GM12878 (cell line): ENCODE measurements at regions not wholly inside any gene's neighbourhood (a gene's known extent, or its start where the extent isn't known, plus 50 kb on each side); places are given as distances from the start of the nearest gene placed in this dataset.

ENCODE experiments used
- ATAC-seq: fragments of 200-7000 bp; cut with Tn5 transposase; 3 replicates; pipeline ENCODE4 v1.9.1; 2020; ENCODE audit warnings: mild to moderate bottlenecking, moderate library complexity
- BruUV-seq: library from RNA; stranded (reverse); fragments of 400-500 nt; replicated peaks from 2 replicates; lab custom pipeline; 2021; lab: Mats Ljungman, UMichigan
- CTCF ChIA-PET: fragments of 300-600 bp; sonication (Branson Sonifier 250); formaldehyde crosslinking; extraction: SDS; loops from one replicate; lab custom pipeline; 2021; ENCODE audit warnings: inconsistent platforms; lab: Yijun Ruan, JAX
- POLR2A ChIA-PET: fragments of 350-600 bp; formaldehyde crosslinking; extraction: SDS; loops from one replicate; lab custom pipeline; 2021; ENCODE audit warnings: inconsistent platforms; lab: Charles Lee
- RAD21 ChIA-PET: fragments of 300-600 bp; sonication (Branson Sonifier 250); formaldehyde crosslinking; loops from one replicate; lab custom pipeline; 2023; ENCODE audit warnings: antibody characterized with exemption; ENCODE audit not compliant: unreplicated experiment; lab: Charles Lee
- SMC1A ChIA-PET: fragments of 300-600 bp; sonication (Branson Sonifier 250); formaldehyde crosslinking; loops from one replicate; lab custom pipeline; 2023; ENCODE audit not compliant: unreplicated experiment, uncharacterized antibody; lab: Charles Lee
- DNase-seq: peaks from one replicate; pipeline ENCODE4 v3.0.0-alpha.2; 2011; ENCODE audit warnings: low read depth, low spot score
- FAIRE-seq: peaks from 3 replicates; lab custom pipeline; 2011; peaks lifted over from hg19 to GRCh38; lab: Jason Lieb, UNC
- H2AFZ ChIP-seq: 2 replicates; pipeline ENCODE4 v1.6.0; 2011; ENCODE audit warnings: low read depth, low read length, control low read depth; ENCODE audit not compliant: control insufficient read depth
- H3K27ac ChIP-seq: 2 replicates; pipeline ENCODE4 v1.5.1; 2011; ENCODE audit warnings: control low read depth; ENCODE audit not compliant: control insufficient read depth, insufficient read depth
- H3K27me3 ChIP-seq, 2 experiments: replicated peaks in 1 of 2; 2 replicates each; pipeline versions ENCODE4 v1.6.0 to v1.6.1; 2011; ENCODE audit warnings: low read length in 1 of 2; ENCODE audit not compliant: control insufficient read depth in 2 of 2, insufficient read depth in 2 of 2
- H3K36me3 ChIP-seq, 2 experiments: 2 replicates each; pipeline ENCODE4 v1.5.1; 2011; ENCODE audit warnings: low read length in 1 of 2; ENCODE audit not compliant: control insufficient read depth in 2 of 2, insufficient read depth in 2 of 2
- H3K4me1 ChIP-seq: 2 replicates; pipeline ENCODE4 v1.6.1; 2011; ENCODE audit warnings: mild to moderate bottlenecking, low read length, moderate library complexity, mixed read lengths; ENCODE audit not compliant: control insufficient read depth, insufficient read depth
- H3K4me2 ChIP-seq: 2 replicates; pipeline ENCODE4 v1.6.0; 2011; ENCODE audit warnings: control low read depth; ENCODE audit not compliant: control insufficient read depth, insufficient read depth
- H3K4me3 ChIP-seq: fragments of 200-600 bp; sonication (generic); 2 replicates; pipeline ENCODE4 v1.5.1; 2016
- H3K79me2 ChIP-seq: 2 replicates; pipeline ENCODE4 v1.6.0; 2011; ENCODE audit warnings: low read length; ENCODE audit not compliant: control insufficient read depth, insufficient read depth
- H3K9ac ChIP-seq: 2 replicates; pipeline ENCODE4 v1.8.0; 2011; ENCODE audit warnings: low read length, control low read depth, mixed read lengths; ENCODE audit not compliant: control insufficient read depth, insufficient read depth
- H3K9me3 ChIP-seq: replicated peaks from 3 replicates; pipeline ENCODE4 v1.5.1; 2011; ENCODE audit warnings: mild to moderate bottlenecking, low read length; ENCODE audit not compliant: control insufficient read depth, insufficient read depth
- H4K20me1 ChIP-seq: 2 replicates; pipeline ENCODE4 v1.6.0; 2011; ENCODE audit not compliant: control insufficient read depth, insufficient read depth
- BCL3 ChIP-seq: IDR thresholded peaks from 2 replicates; pipeline ENCODE4 v1.6.1; 2011; ENCODE audit warnings: borderline replicate concordance, low read depth, mild to moderate bottlenecking, moderate library complexity, low read length; ENCODE audit not compliant: insufficient read depth, poor library complexity, severe bottlenecking
- CREB1 ChIP-seq: IDR thresholded peaks from 2 replicates; pipeline ENCODE4 v1.6.1; 2012; ENCODE audit warnings: low read depth, mild to moderate bottlenecking, inconsistent platforms
- CREM ChIP-seq: IDR thresholded peaks from 2 replicates; pipeline ENCODE4 v1.6.1; 2014; ENCODE audit warnings: antibody characterized with exemption, low read depth
- ELK1 ChIP-seq: IDR thresholded peaks from 2 replicates; pipeline ENCODE4 v1.6.1; 2012; ENCODE audit warnings: low read depth, low read length, improper control_type of control experiment
- MEF2A ChIP-seq: IDR thresholded peaks from 2 replicates; pipeline ENCODE4 v1.6.1; 2011; ENCODE audit warnings: low read depth, mild to moderate bottlenecking, low read length, moderate library complexity; ENCODE audit not compliant: insufficient read depth
- NFIC ChIP-seq: IDR thresholded peaks from 2 replicates; pipeline ENCODE4 v1.6.1; 2012; ENCODE audit warnings: low read depth, mild to moderate bottlenecking, inconsistent platforms, low read length, moderate library complexity
- POLR2A ChIP-seq: IDR thresholded peaks from 2 replicates; pipeline ENCODE4 v1.6.1; 2011; ENCODE audit warnings: low read depth, mild to moderate bottlenecking, low read length
- RUNX3 ChIP-seq: IDR thresholded peaks from 2 replicates; pipeline ENCODE4 v1.6.1; 2012; ENCODE audit warnings: low read length, inconsistent platforms
- SREBF1 ChIP-seq: IDR thresholded peaks from 2 replicates; pipeline ENCODE4 v1.6.1; 2012; ENCODE audit warnings: mild to moderate bottlenecking, low read length
- SUPT20H ChIP-seq: IDR thresholded peaks from 2 replicates; pipeline ENCODE4 v1.6.1; 2011; ENCODE audit warnings: low read depth, mild to moderate bottlenecking, low read length, moderate library complexity, borderline replicate concordance; ENCODE audit not compliant: control insufficient read depth
- TCF3 ChIP-seq: IDR thresholded peaks from 2 replicates; pipeline ENCODE4 v1.6.1; 2012; ENCODE audit warnings: low read depth, mild to moderate bottlenecking, low read length, borderline replicate concordance; ENCODE audit not compliant: insufficient read depth
- WGBS: methylation state at CpG from one replicate; pipeline ENCODE4 v1.1.6; 2016; ENCODE audit warnings: low lambda C conversion rate; ENCODE audit not compliant: insufficient replicate concordance, insufficient coverage; ENCODE audit errors: missing lambda C conversion rate; 5-methylcytosine and 5-hydroxymethylcytosine counted together
- in situ Hi-C: fragments of 300-500 bp; cut with MboI; formaldehyde crosslinking; loops from 9 replicates; pipeline ENCODE4 v1.14.3; 2018; ENCODE audit warnings: mixed read lengths
- intact Hi-C: fragments of 100-400 bp; cut with micrococcal nuclease; formaldehyde crosslinking; loops from one replicate; pipeline ENCODE4 v1.14.2; 2022; ENCODE audit not compliant: unreplicated experiment

- POLR2A ChIA-PET = no interaction called here
- H3K36me3 ChIP-seq = no peaks in the 10 kb centered on the region
- BruUV-seq = no TSS peak
- H3K4me1 ChIP-seq = no peaks in the 10 kb centered on the region
- no peak for FAIRE-seq
- no peak overlapping the region for H2AFZ ChIP-seq
- H3K79me2 ChIP-seq = no peaks in the 10 kb centered on the region
- H3K9me3 ChIP-seq = no peaks in the 10 kb centered on the region
- CTCF ChIA-PET = no interaction called here
- no peak for ATAC-seq
- TF ChIP-seq CREM (no peak), NFIC (no peak), SUPT20H (no peak), MEF2A (no peak), BCL3 (no peak), TCF3 (no peak), CREB1 (no peak), SREBF1 (no peak), ELK1 (no peak), RUNX3 (no peak), POLR2A (no peak)
- RAD21 ChIA-PET = no interaction called here
- SMC1A ChIA-PET = no interaction called here
- in situ Hi-C loops (no loop called here), intact Hi-C loops (no loop called here)
- H3K4me3 ChIP-seq = no peak overlapping the region
- no peaks in the 10 kb centered on the region for H4K20me1 ChIP-seq
- 0% methylated on average over 3 of the region's 3 CpGs for WGBS
- no peak overlapping the region for H3K9ac ChIP-seq
- H3K4me2 ChIP-seq = no peak overlapping the region
- H3K27ac ChIP-seq = no peak overlapping the region
- DNase-seq = no peak
- no peaks in the 10 kb centered on the region; a peak in 1 of 4 replicates for H3K27me3 ChIP-seq
Measured at GRCh38 chr4:174397366-174398155, 113.8 kb downstream of the CEP44 start.
